ENCODE measurements at regions not wholly inside any gene's neighbourhood (a gene's known extent, or its start where the extent isn't known, plus 50 kb on each side); places are given as distances from the start of the nearest gene placed in this dataset.

GRCh38 chr11:116175707-116176106, 597.1 kb downstream of the BUD13 start:
- H3K4me3 ChIP-seq (ENCODE audit: low read depth in 1 of 3, low read length in 3 of 3): no peak overlapping the region
- no peaks in the 10 kb centered on the region for H3K9me3 ChIP-seq (ENCODE audit: control insufficient read depth in 4 of 4, low read length in 3 of 4)
- no peak overlapping the region for H3K27ac ChIP-seq (ENCODE audit: low read depth in 1 of 2, low read length in 2 of 2)
- 78% methylated on average over 7 of the region's 7 CpGs for WGBS
- H3K27me3 ChIP-seq (ENCODE audit: control insufficient read depth in 4 of 4, insufficient read depth in 4 of 4, low read length in 3 of 4): no peaks in the 10 kb centered on the region
- no peak overlapping the region for H3K9ac ChIP-seq (ENCODE audit: low read depth in 1 of 2, low read length in 2 of 2)
- H3K36me3 ChIP-seq (ENCODE audit: control insufficient read depth in 4 of 4, insufficient read depth in 3 of 4, low read depth in 1 of 4, low read length in 3 of 4): no peaks in the 10 kb centered on the region
- no peak for TF ChIP-seq HNF4A (conservative IDR thresholded peaks at IDR 0.05)
- TF ChIP-seq, protein P1, sequence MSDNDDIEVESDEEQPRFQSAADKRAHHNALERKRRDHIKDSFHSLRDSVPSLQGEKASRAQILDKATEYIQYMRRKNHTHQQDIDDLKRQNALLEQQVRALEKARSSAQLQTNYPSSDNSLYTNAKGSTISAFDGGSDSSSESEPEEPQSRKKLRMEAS (IDR thresholded peaks at IDR 0.05): no peak
- TF ChIP-seq JUND (IDR thresholded peaks at IDR 0.05): no peak
- no peak for TF ChIP-seq TAF1 (conservative IDR thresholded peaks at IDR 0.05)
- TF ChIP-seq HNF4G (IDR thresholded peaks at IDR 0.05): no peak
- TF ChIP-seq FOXA2 (IDR thresholded peaks at IDR 0.05): no peak
- no peaks in the 10 kb centered on the region for H3K4me1 ChIP-seq (ENCODE audit: control insufficient read depth in 4 of 4, insufficient read depth in 4 of 4, low read length in 3 of 4)
- DNase-seq (ENCODE audit: low spot score): peak; percentile 9

GRCh38 chr11:116173941-116174911, 598.6 kb downstream of the BUD13 start:
- H3K9ac ChIP-seq (ENCODE audit: low read depth in 1 of 2, low read length in 2 of 2): no peak overlapping the region
- H3K27me3 ChIP-seq (ENCODE audit: control insufficient read depth in 4 of 4, insufficient read depth in 4 of 4, low read length in 3 of 4): no peaks in the 10 kb centered on the region
- peak; percentile 10 for DNase-seq (ENCODE audit: low spot score)
- no peaks in the 10 kb centered on the region for H3K36me3 ChIP-seq (ENCODE audit: control insufficient read depth in 4 of 4, insufficient read depth in 3 of 4, low read depth in 1 of 4, low read length in 3 of 4)
- no peak overlapping the region for H3K27ac ChIP-seq (ENCODE audit: low read depth in 1 of 2, low read length in 2 of 2)
- H3K4me1 ChIP-seq (ENCODE audit: control insufficient read depth in 4 of 4, insufficient read depth in 4 of 4, low read length in 3 of 4): no peaks in the 10 kb centered on the region
- no peak overlapping the region for H3K4me3 ChIP-seq (ENCODE audit: low read depth in 1 of 3, low read length in 3 of 3)
- 52% methylated on average over 20 of the region's 20 CpGs for WGBS
- H3K9me3 ChIP-seq (ENCODE audit: control insufficient read depth in 4 of 4, low read length in 3 of 4): no peaks in the 10 kb centered on the region
- TF ChIP-seq, protein P2, sequence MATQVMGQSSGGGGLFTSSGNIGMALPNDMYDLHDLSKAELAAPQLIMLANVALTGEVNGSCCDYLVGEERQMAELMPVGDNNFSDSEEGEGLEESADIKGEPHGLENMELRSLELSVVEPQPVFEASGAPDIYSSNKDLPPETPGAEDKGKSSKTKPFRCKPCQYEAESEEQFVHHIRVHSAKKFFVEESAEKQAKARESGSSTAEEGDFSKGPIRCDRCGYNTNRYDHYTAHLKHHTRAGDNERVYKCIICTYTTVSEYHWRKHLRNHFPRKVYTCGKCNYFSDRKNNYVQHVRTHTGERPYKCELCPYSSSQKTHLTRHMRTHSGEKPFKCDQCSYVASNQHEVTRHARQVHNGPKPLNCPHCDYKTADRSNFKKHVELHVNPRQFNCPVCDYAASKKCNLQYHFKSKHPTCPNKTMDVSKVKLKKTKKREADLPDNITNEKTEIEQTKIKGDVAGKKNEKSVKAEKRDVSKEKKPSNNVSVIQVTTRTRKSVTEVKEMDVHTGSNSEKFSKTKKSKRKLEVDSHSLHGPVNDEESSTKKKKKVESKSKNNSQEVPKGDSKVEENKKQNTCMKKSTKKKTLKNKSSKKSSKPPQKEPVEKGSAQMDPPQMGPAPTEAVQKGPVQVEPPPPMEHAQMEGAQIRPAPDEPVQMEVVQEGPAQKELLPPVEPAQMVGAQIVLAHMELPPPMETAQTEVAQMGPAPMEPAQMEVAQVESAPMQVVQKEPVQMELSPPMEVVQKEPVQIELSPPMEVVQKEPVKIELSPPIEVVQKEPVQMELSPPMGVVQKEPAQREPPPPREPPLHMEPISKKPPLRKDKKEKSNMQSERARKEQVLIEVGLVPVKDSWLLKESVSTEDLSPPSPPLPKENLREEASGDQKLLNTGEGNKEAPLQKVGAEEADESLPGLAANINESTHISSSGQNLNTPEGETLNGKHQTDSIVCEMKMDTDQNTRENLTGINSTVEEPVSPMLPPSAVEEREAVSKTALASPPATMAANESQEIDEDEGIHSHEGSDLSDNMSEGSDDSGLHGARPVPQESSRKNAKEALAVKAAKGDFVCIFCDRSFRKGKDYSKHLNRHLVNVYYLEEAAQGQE (IDR thresholded peaks at IDR 0.05): no peak
- TF ChIP-seq TAF1 (conservative IDR thresholded peaks at IDR 0.05) (no peak), HNF4G (IDR thresholded peaks at IDR 0.05) (no peak), EGR1 (IDR thresholded peaks at IDR 0.05; ENCODE audit: low read depth in 2 of 2) (no peak), ATF3 (IDR thresholded peaks at IDR 0.05) (no peak), GABPA (IDR thresholded peaks at IDR 0.05 in 1 of 2, conservative IDR thresholded peaks at IDR 0.05 in 1 of 2) (no peak), SP1 (IDR thresholded peaks at IDR 0.05) (no peak), RXRA (IDR thresholded peaks at IDR 0.05) (no peak), FOXA2 (IDR thresholded peaks at IDR 0.05) (no peak), CTCF (IDR thresholded peaks at IDR 0.05; ENCODE audit: low read depth, low read length, missing input control) (no peak), FOXA1 (IDR thresholded peaks at IDR 0.05) (no peak), RAD21 (IDR thresholded peaks at IDR 0.05) (no peak), JUND (IDR thresholded peaks at IDR 0.05) (no peak), NR2F2 (IDR thresholded peaks at IDR 0.05) (no peak)
- TF ChIP-seq, protein P3, sequence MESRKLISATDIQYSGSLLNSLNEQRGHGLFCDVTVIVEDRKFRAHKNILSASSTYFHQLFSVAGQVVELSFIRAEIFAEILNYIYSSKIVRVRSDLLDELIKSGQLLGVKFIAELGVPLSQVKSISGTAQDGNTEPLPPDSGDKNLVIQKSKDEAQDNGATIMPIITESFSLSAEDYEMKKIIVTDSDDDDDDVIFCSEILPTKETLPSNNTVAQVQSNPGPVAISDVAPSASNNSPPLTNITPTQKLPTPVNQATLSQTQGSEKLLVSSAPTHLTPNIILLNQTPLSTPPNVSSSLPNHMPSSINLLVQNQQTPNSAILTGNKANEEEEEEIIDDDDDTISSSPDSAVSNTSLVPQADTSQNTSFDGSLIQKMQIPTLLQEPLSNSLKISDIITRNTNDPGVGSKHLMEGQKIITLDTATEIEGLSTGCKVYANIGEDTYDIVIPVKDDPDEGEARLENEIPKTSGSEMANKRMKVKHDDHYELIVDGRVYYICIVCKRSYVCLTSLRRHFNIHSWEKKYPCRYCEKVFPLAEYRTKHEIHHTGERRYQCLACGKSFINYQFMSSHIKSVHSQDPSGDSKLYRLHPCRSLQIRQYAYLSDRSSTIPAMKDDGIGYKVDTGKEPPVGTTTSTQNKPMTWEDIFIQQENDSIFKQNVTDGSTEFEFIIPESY (IDR thresholded peaks at IDR 0.05): no peak
- TF ChIP-seq, protein P1 (IDR thresholded peaks at IDR 0.05): no peak
